DOHH2 (cell line): ENCODE measurements at regions not wholly inside any gene's neighbourhood (a gene's known extent, or its start where the extent isn't known, plus 50 kb on each side); places are given as distances from the start of the nearest gene placed in this dataset.

Source experiments
- H3F3A ChIP-seq: fragments of 200-600 bp; sonication (generic), shearing (Covaris generic); 2 replicates; pipeline ENCODE4 v1.6.0; 2016; ENCODE audit warnings: antibody characterized with exemption, mild to moderate bottlenecking; ENCODE audit not compliant: control insufficient read depth, insufficient read depth
- H3K27ac ChIP-seq: fragments of 200-600 bp; sonication (generic); 2 replicates; pipeline ENCODE4 v1.5.1; 2014; ENCODE audit warnings: low read depth, mild to moderate bottlenecking, low read length, moderate library complexity
- H3K27me3 ChIP-seq: fragments of 200-600 bp; sonication (generic); 2 replicates; pipeline ENCODE4 v1.6.1; 2014; ENCODE audit warnings: mild to moderate bottlenecking, low read length, mixed read lengths; ENCODE audit not compliant: control insufficient read depth
- H3K36me3 ChIP-seq: fragments of 200-600 bp; sonication (generic); 2 replicates; pipeline ENCODE4 v1.6.1; 2014; ENCODE audit warnings: mild to moderate bottlenecking, low read length, moderate library complexity, mixed read lengths; ENCODE audit not compliant: control insufficient read depth
- H3K4me1 ChIP-seq: fragments of 200-600 bp; sonication (generic); 2 replicates; pipeline ENCODE4 v1.6.1; 2014; ENCODE audit warnings: mild to moderate bottlenecking, low read length, mixed read lengths; ENCODE audit not compliant: control insufficient read depth
- H3K4me2 ChIP-seq: fragments of 200-600 bp; sonication (generic); 2 replicates; pipeline ENCODE4 v1.6.0; 2014; ENCODE audit warnings: mild to moderate bottlenecking, low read length, moderate library complexity
- H3K4me3 ChIP-seq: fragments of 200-600 bp; sonication (generic); 2 replicates; pipeline ENCODE4 v1.5.1; 2014; ENCODE audit warnings: mild to moderate bottlenecking, low read length, mixed read lengths
- H3K79me2 ChIP-seq: fragments of 200-600 bp; sonication (generic); 2 replicates; pipeline ENCODE4 v1.6.1; 2014; ENCODE audit warnings: mild to moderate bottlenecking, low read length, mixed read lengths; ENCODE audit not compliant: control insufficient read depth
- H3K9me2 ChIP-seq: fragments of 200-600 bp; sonication (generic); replicated peaks from 2 replicates; pipeline ENCODE4 v1.6.1; 2014; ENCODE audit warnings: mild to moderate bottlenecking, low read length, mixed read lengths; ENCODE audit not compliant: control insufficient read depth
- H3K9me3 ChIP-seq: fragments of 200-600 bp; sonication (generic); 2 replicates; pipeline ENCODE4 v1.6.1; 2014; ENCODE audit warnings: antibody characterized with exemption, low read length, mixed read lengths; ENCODE audit not compliant: control insufficient read depth, insufficient read depth
- H4K20me1 ChIP-seq: fragments of 200-600 bp; sonication (generic); 2 replicates; pipeline ENCODE4 v1.6.0; 2014; ENCODE audit warnings: low read depth, mild to moderate bottlenecking, antibody characterized with exemption, low read length, moderate library complexity; ENCODE audit not compliant: control insufficient read depth, insufficient read depth
- EZH2phosphoT487 ChIP-seq: fragments of 200-600 bp; sonication (generic); IDR thresholded peaks from 2 replicates; pipeline ENCODE4 v1.6.1; 2017; ENCODE audit warnings: borderline replicate concordance, mild to moderate bottlenecking, antibody characterized with exemption, low read length, moderate library complexity, mixed read lengths
- TF ChIP-seq, protein P1 (sequence below): fragments of 200-600 bp; sonication (generic); IDR thresholded peaks from one replicate; pipeline ENCODE4 v1.5.1; 2014; ENCODE audit warnings: antibody characterized with exemption, mild to moderate bottlenecking, low read depth, low read length; ENCODE audit not compliant: poor library complexity, severe bottlenecking

- Histone ChIP-seq H4K20me1 (no peaks in the 10 kb centered on the region), H3K9me3 (no peaks in the 10 kb centered on the region), H3K27ac (no peak overlapping the region), H3K36me3 (no peaks in the 10 kb centered on the region), H3K4me3 (no peak overlapping the region), H3K27me3 (no peaks in the 10 kb centered on the region), H3F3A (no peaks in the 10 kb centered on the region), H3K4me2 (no peak overlapping the region), H3K79me2 (no peaks in the 10 kb centered on the region), H3K9me2 (no peaks in the 10 kb centered on the region), H3K4me1 (no peaks in the 10 kb centered on the region)
- TF ChIP-seq EZH2phosphoT487: no peak
- TF ChIP-seq, protein P1, sequence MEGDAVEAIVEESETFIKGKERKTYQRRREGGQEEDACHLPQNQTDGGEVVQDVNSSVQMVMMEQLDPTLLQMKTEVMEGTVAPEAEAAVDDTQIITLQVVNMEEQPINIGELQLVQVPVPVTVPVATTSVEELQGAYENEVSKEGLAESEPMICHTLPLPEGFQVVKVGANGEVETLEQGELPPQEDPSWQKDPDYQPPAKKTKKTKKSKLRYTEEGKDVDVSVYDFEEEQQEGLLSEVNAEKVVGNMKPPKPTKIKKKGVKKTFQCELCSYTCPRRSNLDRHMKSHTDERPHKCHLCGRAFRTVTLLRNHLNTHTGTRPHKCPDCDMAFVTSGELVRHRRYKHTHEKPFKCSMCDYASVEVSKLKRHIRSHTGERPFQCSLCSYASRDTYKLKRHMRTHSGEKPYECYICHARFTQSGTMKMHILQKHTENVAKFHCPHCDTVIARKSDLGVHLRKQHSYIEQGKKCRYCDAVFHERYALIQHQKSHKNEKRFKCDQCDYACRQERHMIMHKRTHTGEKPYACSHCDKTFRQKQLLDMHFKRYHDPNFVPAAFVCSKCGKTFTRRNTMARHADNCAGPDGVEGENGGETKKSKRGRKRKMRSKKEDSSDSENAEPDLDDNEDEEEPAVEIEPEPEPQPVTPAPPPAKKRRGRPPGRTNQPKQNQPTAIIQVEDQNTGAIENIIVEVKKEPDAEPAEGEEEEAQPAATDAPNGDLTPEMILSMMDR: no peak
Observed at GRCh38 chr12:107406932-107407331, 278.7 kb upstream of the PWP1 start.

GRCh38 chr12:107411792-107412535 is 273.6 kb upstream of the PWP1 start:
- H3K4me3 ChIP-seq: no peak overlapping the region
- no peak overlapping the region for H3K4me2 ChIP-seq
- H3K27ac ChIP-seq: no peak overlapping the region

DNA sequence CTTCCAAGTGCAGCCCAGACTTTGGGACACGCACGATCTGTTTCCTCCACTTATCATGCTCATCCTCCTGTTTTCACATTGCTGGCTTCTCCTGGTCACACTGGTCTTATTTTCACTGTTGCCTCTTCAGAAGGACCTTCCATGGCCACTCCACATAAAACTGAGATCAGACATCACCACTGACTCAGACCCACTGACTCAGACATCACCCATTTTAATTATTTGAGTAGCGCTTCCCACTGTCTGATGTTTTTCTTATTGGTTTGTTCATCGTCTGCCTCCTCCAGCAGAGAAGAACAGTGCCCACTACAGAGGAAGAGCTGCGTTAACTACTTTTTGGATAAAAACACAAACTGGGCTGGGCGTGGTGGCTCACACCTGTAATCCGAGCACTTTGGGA is 270.5 kb upstream of the PWP1 start:
- no peak overlapping the region for H3K4me3 ChIP-seq
- TF ChIP-seq EZH2phosphoT487: no peak
- TF ChIP-seq, protein P1: no peak
- H3F3A ChIP-seq: no peaks in the 10 kb centered on the region
- H3K27ac ChIP-seq: no peak overlapping the region
- H3K4me1 ChIP-seq: no peaks in the 10 kb centered on the region
- H4K20me1 ChIP-seq: no peaks in the 10 kb centered on the region
- 0 out of 2 replicates have a peak, but pooled peaks cover 2% of the 10 kb centered on the region for H3K9me3 ChIP-seq
- no peaks in the 10 kb centered on the region for H3K9me2 ChIP-seq
- H3K27me3 ChIP-seq: no peaks in the 10 kb centered on the region
- H3K4me2 ChIP-seq: no peak overlapping the region
- H3K79me2 ChIP-seq: no peaks in the 10 kb centered on the region
- no peaks in the 10 kb centered on the region for H3K36me3 ChIP-seq

More at GRCh38 chr12:107411792-107412535, 273.6 kb upstream of the PWP1 start:
- Histone ChIP-seq H3K9me2 (no peaks in the 10 kb centered on the region), H3K9me3 (no peaks in the 10 kb centered on the region), H3K79me2 (no peaks in the 10 kb centered on the region), H3K4me1 (no peaks in the 10 kb centered on the region), H3K27me3 (no peaks in the 10 kb centered on the region), H4K20me1 (no peaks in the 10 kb centered on the region), H3F3A (no peaks in the 10 kb centered on the region), H3K36me3 (no peaks in the 10 kb centered on the region)
- TF ChIP-seq, protein P1: no peak
- TF ChIP-seq EZH2phosphoT487: no peak
